Progenitor cell of endocrine pancreas (in vitro differentiated cells): ENCODE measurements at regions not wholly inside any gene's neighbourhood (a gene's known extent, or its start where the extent isn't known, plus 50 kb on each side); places are given as distances from the start of the nearest gene placed in this dataset.

Experiments
- DNase-seq: peaks from one replicate; pipeline ENCODE4 v3.0.0; 2021; ENCODE audit warnings: low spot score; ENCODE audit not compliant: unreplicated experiment
- H3K27ac Mint-ChIP-seq: 2 replicates; pipeline ENCODE4 v1.8.0; 2021; ENCODE audit warnings: mild to moderate bottlenecking, moderate library complexity, mixed read lengths
- H3K27me3 Mint-ChIP-seq: 2 replicates; pipeline ENCODE4 v1.8.0; 2021; ENCODE audit warnings: mixed read lengths
- H3K36me3 Mint-ChIP-seq: 2 replicates; pipeline ENCODE4 v1.8.0; 2022; ENCODE audit warnings: mixed read lengths; ENCODE audit not compliant: insufficient read depth
- H3K4me1 Mint-ChIP-seq: 2 replicates; pipeline ENCODE4 v1.8.0; 2021; ENCODE audit warnings: low read depth, mixed read lengths
- H3K4me3 Mint-ChIP-seq: 2 replicates; pipeline ENCODE4 v1.8.0; 2021; ENCODE audit warnings: low read depth, mild to moderate bottlenecking, moderate library complexity, mixed read lengths
- H3K9me3 Mint-ChIP-seq: 2 replicates; pipeline ENCODE4 v1.8.0; 2021; ENCODE audit warnings: low read depth, mixed read lengths
- TF ChIP-seq, protein P1 (sequence below): fragments of 200-600 bp; sonication (generic); IDR thresholded peaks from one replicate; pipeline ENCODE4 v1.5.0; 2021; ENCODE audit warnings: antibody characterized with exemption, mild to moderate bottlenecking; ENCODE audit not compliant: unreplicated experiment

DNA sequence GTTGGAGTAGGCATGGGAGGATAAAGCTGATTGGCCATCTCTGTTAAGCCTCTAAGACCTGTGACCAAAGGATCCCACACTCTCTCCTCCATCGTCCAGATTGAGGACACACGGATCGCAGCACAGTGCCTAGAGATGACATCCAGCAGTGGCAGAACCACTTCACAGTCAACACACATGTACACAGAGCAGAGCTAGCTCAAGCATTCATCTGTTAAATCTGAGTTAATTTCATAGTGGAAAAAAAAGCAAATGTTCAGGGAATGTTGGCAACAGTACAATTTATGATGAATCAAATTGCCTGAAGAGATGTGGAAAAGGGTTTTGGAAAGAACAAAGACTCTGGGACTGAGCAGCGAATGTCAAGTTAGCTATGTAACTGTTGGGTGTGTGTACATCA, 108.1 kb upstream of the PLAAT1 start:
- no peak overlapping the region for H3K27ac Mint-ChIP-seq
- DNase-seq = no peak
- H3K36me3 Mint-ChIP-seq = no peaks in the 10 kb centered on the region
- no peak overlapping the region for H3K4me3 Mint-ChIP-seq
- no peaks in the 10 kb centered on the region for H3K4me1 Mint-ChIP-seq
- TF ChIP-seq, protein P1, sequence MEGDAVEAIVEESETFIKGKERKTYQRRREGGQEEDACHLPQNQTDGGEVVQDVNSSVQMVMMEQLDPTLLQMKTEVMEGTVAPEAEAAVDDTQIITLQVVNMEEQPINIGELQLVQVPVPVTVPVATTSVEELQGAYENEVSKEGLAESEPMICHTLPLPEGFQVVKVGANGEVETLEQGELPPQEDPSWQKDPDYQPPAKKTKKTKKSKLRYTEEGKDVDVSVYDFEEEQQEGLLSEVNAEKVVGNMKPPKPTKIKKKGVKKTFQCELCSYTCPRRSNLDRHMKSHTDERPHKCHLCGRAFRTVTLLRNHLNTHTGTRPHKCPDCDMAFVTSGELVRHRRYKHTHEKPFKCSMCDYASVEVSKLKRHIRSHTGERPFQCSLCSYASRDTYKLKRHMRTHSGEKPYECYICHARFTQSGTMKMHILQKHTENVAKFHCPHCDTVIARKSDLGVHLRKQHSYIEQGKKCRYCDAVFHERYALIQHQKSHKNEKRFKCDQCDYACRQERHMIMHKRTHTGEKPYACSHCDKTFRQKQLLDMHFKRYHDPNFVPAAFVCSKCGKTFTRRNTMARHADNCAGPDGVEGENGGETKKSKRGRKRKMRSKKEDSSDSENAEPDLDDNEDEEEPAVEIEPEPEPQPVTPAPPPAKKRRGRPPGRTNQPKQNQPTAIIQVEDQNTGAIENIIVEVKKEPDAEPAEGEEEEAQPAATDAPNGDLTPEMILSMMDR = no peak
- no peaks in the 10 kb centered on the region for H3K9me3 Mint-ChIP-seq
- H3K27me3 Mint-ChIP-seq = no peaks in the 10 kb centered on the region

DNA sequence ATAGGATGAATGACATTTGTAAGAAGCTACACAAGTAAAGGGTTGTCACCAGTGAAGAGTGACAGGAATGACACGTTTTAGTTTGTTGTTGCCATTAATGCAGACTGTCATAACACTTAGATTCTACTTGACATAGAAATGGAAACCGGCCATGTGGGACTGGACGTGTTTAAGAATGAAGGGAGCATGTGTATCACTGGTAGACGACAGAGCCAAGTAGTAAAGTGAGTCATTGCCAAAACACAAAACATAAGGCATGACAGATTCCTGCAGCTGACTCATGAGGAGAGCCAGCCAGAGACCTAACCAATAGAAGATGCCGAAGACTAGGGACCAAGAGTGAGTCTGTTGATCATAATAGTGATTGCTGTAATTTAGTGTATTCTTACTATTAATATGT, 106.2 kb upstream of the PLAAT1 start:
- TF ChIP-seq, protein P1 = no peak
- DNase-seq = no peak
- no peaks in the 10 kb centered on the region for H3K9me3 Mint-ChIP-seq
- no peak overlapping the region for H3K4me3 Mint-ChIP-seq
- H3K36me3 Mint-ChIP-seq = no peaks in the 10 kb centered on the region
- no peaks in the 10 kb centered on the region for H3K4me1 Mint-ChIP-seq
- no peak overlapping the region for H3K27ac Mint-ChIP-seq
- no peaks in the 10 kb centered on the region for H3K27me3 Mint-ChIP-seq

DNA sequence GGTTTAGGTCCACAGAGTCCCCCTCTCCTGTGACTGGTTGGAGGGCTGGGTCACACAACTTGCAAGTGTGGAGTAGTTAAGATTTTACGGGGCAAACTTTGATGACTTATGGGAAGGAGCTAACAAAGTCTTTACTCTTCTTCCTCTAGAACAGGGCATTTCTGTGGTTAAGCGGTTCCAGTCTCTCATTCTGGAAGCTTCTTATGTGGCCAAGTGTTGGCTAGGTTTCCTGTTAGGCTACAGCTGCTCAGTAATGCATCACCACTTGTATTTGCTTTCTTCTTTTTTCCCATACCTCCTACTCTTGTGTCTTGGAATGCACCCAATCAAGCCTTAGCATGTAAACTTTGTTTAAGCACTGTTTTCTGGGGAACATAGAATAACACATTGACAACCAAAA, 100.6 kb upstream of the PLAAT1 start:
- H3K4me3 Mint-ChIP-seq = no peak overlapping the region
- DNase-seq = no peak
- H3K36me3 Mint-ChIP-seq = no peaks in the 10 kb centered on the region
- no peaks in the 10 kb centered on the region for H3K9me3 Mint-ChIP-seq
- no peaks in the 10 kb centered on the region for H3K4me1 Mint-ChIP-seq
- H3K27me3 Mint-ChIP-seq = no peaks in the 10 kb centered on the region
- TF ChIP-seq, protein P1 = no peak
- H3K27ac Mint-ChIP-seq = no peak overlapping the region

DNA sequence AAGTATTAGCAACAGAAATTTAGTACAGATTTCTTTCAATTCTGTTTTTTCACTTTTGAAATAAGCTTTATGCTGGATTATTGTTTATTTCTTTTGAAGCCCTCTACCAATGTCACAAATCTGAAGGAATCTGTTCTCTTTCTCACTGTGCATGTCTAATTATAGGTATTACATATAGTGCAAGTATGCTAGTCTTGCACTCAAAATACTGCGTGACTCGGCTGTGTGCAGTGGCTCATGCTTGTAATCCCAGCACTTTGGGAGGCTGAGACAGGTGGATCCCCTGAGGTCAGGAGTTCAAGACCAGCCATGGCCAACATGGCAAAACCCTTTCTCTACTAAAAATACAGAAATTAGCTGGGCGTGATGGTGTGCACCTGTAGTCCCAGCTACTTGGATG, 95.8 kb upstream of the PLAAT1 start:
- Mint-ChIP-seq H3K4me1 (no peaks in the 10 kb centered on the region), H3K27ac (no peak overlapping the region), H3K4me3 (no peak overlapping the region), H3K27me3 (no peaks in the 10 kb centered on the region), H3K9me3 (no peaks in the 10 kb centered on the region), H3K36me3 (no peaks in the 10 kb centered on the region)
- no peak for DNase-seq
- TF ChIP-seq, protein P1 = no peak

DNA sequence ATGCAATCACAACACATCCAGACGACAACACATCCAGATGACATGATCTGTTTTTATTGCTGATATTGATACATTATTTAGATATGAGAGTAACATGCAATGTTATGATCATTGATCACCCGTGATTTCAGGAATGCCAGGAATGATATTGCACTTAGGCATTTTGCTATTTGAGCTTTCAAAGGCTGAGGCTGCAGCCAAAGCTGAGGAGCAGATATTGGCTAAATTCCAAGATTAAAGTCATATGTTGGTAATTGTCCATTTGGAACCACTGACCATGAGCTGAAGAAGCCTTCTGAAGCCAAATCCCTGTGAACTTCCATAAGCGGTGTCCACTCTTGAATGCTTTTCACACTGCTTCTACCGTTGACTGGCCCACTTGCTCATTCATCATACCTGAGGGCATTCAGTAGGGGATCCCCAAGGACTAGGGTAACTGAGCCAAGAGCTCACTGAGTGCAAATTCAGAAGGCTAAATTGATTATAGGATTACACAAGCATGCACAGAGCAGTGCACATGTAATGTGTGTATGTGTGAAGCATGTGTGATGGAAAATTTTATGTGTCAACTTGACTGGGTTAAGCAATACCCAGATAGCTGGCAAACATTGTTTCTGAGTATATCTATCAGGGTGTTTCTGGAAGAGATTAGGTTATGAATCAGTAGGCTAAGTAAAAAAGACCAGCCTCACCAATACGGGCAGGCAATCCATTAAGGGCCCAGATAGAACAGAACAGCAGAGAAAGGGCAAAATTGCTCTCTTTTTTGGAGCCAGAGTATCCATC, 92.1 kb upstream of the PLAAT1 start:
- no peaks in the 10 kb centered on the region for H3K9me3 Mint-ChIP-seq
- H3K4me3 Mint-ChIP-seq = no peak overlapping the region
- no peak overlapping the region for H3K27ac Mint-ChIP-seq

More for the DNA sequence above, 92.1 kb upstream of the PLAAT1 start:
- Mint-ChIP-seq H3K4me1 (no peaks in the 10 kb centered on the region), H3K27me3 (no peaks in the 10 kb centered on the region), H3K36me3 (no peaks in the 10 kb centered on the region)
- TF ChIP-seq, protein P1 = no peak
- DNase-seq = no peak
